H1 (cell line): ENCODE measurements at regions not wholly inside any gene's neighbourhood (a gene's known extent, or its start where the extent isn't known, plus 50 kb on each side); places are given as distances from the start of the nearest gene placed in this dataset.

Experiments
- CTCF ChIA-PET: fragments of 300-600 bp; sonication (Branson Sonifier 250); formaldehyde crosslinking; loops from one replicate; lab custom pipeline; 2021; ENCODE audit not compliant: partially characterized antibody; lab: Charles Lee
- POLR2A ChIA-PET: fragments of 300-600 bp; sonication (Branson Sonifier 250); formaldehyde crosslinking; loops from one replicate; lab custom pipeline; 2021; ENCODE audit warnings: inconsistent platforms; ENCODE audit not compliant: partially characterized antibody; lab: Charles Lee
- DNase-seq, 2 experiments: peaks; one replicate each; pipeline versions ENCODE4 v3.0.0 to v3.0.0-alpha.2; 2010 to 2022; ENCODE audit warnings: low spot score in 2 of 2, low read depth in 1 of 2, mixed read lengths in 1 of 2
- FAIRE-seq: peaks from 2 replicates; lab custom pipeline; 2011; peaks lifted over from hg19 to GRCh38; lab: Jason Lieb, UNC
- H2AFZ ChIP-seq: 2 replicates; pipeline ENCODE4 v1.8.1; 2012; ENCODE audit warnings: low read length, inconsistent platforms
- H2AK5ac ChIP-seq: 2 replicates; pipeline ENCODE4 v1.6.1; 2013; ENCODE audit warnings: low read depth, low read length
- H2BK120ac ChIP-seq: replicated peaks from 2 replicates; pipeline ENCODE3; 2013; ENCODE audit warnings: low read depth, low read length, inconsistent platforms
- H2BK12ac ChIP-seq: 2 replicates; pipeline ENCODE4 v1.6.1; 2013; ENCODE audit warnings: low read depth, low read length
- H2BK15ac ChIP-seq: 2 replicates; pipeline ENCODE4 v1.6.1; 2013; ENCODE audit warnings: low read length
- H2BK20ac ChIP-seq: 2 replicates; pipeline ENCODE4 v1.6.1; 2013; ENCODE audit warnings: low read length
- H2BK5ac ChIP-seq: 2 replicates; pipeline ENCODE4 v1.6.1; 2013; ENCODE audit warnings: low read depth, low read length
- H3K14ac ChIP-seq: 2 replicates; pipeline ENCODE4 v1.6.1; 2013; ENCODE audit warnings: inconsistent platforms; ENCODE audit not compliant: insufficient read length
- H3K18ac ChIP-seq: 2 replicates; pipeline ENCODE4 v1.6.1; 2013; ENCODE audit warnings: low read length; ENCODE audit errors: extremely low read depth
- H3K23ac ChIP-seq: 2 replicates; pipeline ENCODE4 v1.6.1; 2013; ENCODE audit warnings: inconsistent platforms; ENCODE audit not compliant: insufficient read length
- H3K23me2 ChIP-seq: 2 replicates; pipeline ENCODE4 v1.6.1; 2013; ENCODE audit warnings: low read depth, low read length
- H3K27ac ChIP-seq: 2 replicates; pipeline ENCODE4 v1.6.1; 2011; ENCODE audit warnings: low read depth, low read length, inconsistent platforms
- H3K27me3 ChIP-seq, 4 experiments: replicated peaks in 1 of 4; 1 replicate in 1 of 4; 2 replicates in 3 of 4; pipeline versions ENCODE4 v1.6.1 to v1.8.1; 2011 to 2013; ENCODE audit warnings: low read length in 3 of 4, mild to moderate bottlenecking in 3 of 4, inconsistent platforms in 2 of 4, mixed read lengths in 2 of 4, moderate library complexity in 1 of 4; ENCODE audit not compliant: control insufficient read depth in 3 of 4, insufficient read depth in 3 of 4; ENCODE audit errors: extremely low read depth in 1 of 4
- H3K36me3 ChIP-seq, 4 experiments: 2 replicates each; pipeline versions ENCODE4 v1.6.1 to v1.8.1; 2011 to 2013; ENCODE audit warnings: mild to moderate bottlenecking in 4 of 4, low read length in 3 of 4, moderate library complexity in 2 of 4, control low read depth in 1 of 4, inconsistent platforms in 1 of 4; ENCODE audit not compliant: insufficient read depth in 4 of 4, control insufficient read depth in 2 of 4
- H3K4ac ChIP-seq: replicated peaks from 2 replicates; pipeline ENCODE3; 2013; ENCODE audit warnings: low read length, low read depth, mixed read lengths, inconsistent platforms; ENCODE audit not compliant: insufficient read length
- H3K4me1 ChIP-seq, 4 experiments: replicated peaks in 1 of 4; 1 replicate in 1 of 4; 2 replicates in 3 of 4; pipeline versions ENCODE4 v1.6.1 to v1.8.1; 2011 to 2013; ENCODE audit warnings: low read length in 3 of 4, inconsistent platforms in 2 of 4, mixed read lengths in 1 of 4; ENCODE audit not compliant: insufficient read depth in 4 of 4, control insufficient read depth in 3 of 4
- H3K4me2 ChIP-seq, 2 experiments: 2 replicates each; pipeline versions ENCODE4 v1.6.1 to v1.8.1; 2011 to 2013; ENCODE audit warnings: low read depth in 2 of 2, low read length in 2 of 2, control low read depth in 1 of 2, inconsistent platforms in 1 of 2, mild to moderate bottlenecking in 1 of 2; ENCODE audit not compliant: insufficient read depth in 1 of 2
- H3K4me3 ChIP-seq, 4 experiments: fragments of 200-600, 300-600 bp in 1 of 4; sonication (generic), shearing (Covaris generic), sonication (Bioruptor Twin) in 1 of 4; 2 replicates each; pipeline versions ENCODE4 v1.5.1 to v1.8.1; 2011 to 2016; ENCODE audit warnings: low read length in 4 of 4, low read depth in 3 of 4, control low read depth in 2 of 4, inconsistent platforms in 2 of 4, mild to moderate bottlenecking in 2 of 4, mixed read lengths in 1 of 4, moderate library complexity in 1 of 4; ENCODE audit not compliant: insufficient read depth in 2 of 4; ENCODE audit errors: extremely low read depth in 1 of 4
- H3K56ac ChIP-seq: replicated peaks from 2 replicates; pipeline ENCODE3; 2013; ENCODE audit warnings: low read depth, mild to moderate bottlenecking, mixed read lengths, low read length, inconsistent platforms; ENCODE audit not compliant: insufficient read length
- H3K79me1 ChIP-seq: 2 replicates; pipeline ENCODE4 v1.6.1; 2013; ENCODE audit warnings: low read depth, low read length, control low read depth
- H3K79me2 ChIP-seq, 2 experiments: 2 replicates each; pipeline versions ENCODE4 v1.6.1 to v1.8.1; 2012 to 2013; ENCODE audit warnings: low read length in 2 of 2, mild to moderate bottlenecking in 2 of 2, inconsistent platforms in 1 of 2; ENCODE audit not compliant: insufficient read depth in 2 of 2, control insufficient read depth in 1 of 2
- H3K9ac ChIP-seq, 4 experiments: replicated peaks in 1 of 4; 1 replicate in 1 of 4; 2 replicates in 3 of 4; pipeline versions ENCODE4 v1.6.1 to v1.8.1; 2011 to 2013; ENCODE audit warnings: low read depth in 3 of 4, low read length in 3 of 4, control low read depth in 2 of 4, mild to moderate bottlenecking in 2 of 4, moderate library complexity in 2 of 4, inconsistent platforms in 1 of 4; ENCODE audit errors: extremely low read depth in 1 of 4
- H3K9me3 ChIP-seq, 2 experiments: 2 replicates each; pipeline versions ENCODE4 v1.6.1 to v1.8.1; 2012 to 2013; ENCODE audit warnings: mild to moderate bottlenecking in 2 of 2, moderate library complexity in 2 of 2, control low read depth in 1 of 2, inconsistent platforms in 1 of 2, low read depth in 1 of 2, low read length in 1 of 2, mixed read lengths in 1 of 2; ENCODE audit not compliant: insufficient read depth in 2 of 2
- H4K20me1 ChIP-seq, 2 experiments: replicated peaks in 1 of 2; 2 replicates each; pipeline versions ENCODE3 to v1.8.1; 2011 to 2013; ENCODE audit warnings: inconsistent platforms in 2 of 2, low read length in 2 of 2, mild to moderate bottlenecking in 1 of 2; ENCODE audit not compliant: insufficient read depth in 2 of 2, control insufficient read depth in 1 of 2
- H4K5ac ChIP-seq: 2 replicates; pipeline ENCODE4 v1.6.1; 2013; ENCODE audit warnings: low read length, low read depth, mixed read lengths, inconsistent platforms; ENCODE audit not compliant: insufficient read length
- H4K8ac ChIP-seq: 2 replicates; pipeline ENCODE4 v1.8.0; 2013; ENCODE audit warnings: mild to moderate bottlenecking, moderate library complexity, low read length, inconsistent platforms; ENCODE audit not compliant: insufficient read depth; ENCODE audit errors: extremely low read depth
- H4K91ac ChIP-seq: replicated peaks from 2 replicates; pipeline ENCODE3; 2013; ENCODE audit warnings: low read length, mixed read lengths, inconsistent platforms; ENCODE audit not compliant: insufficient read length
- BCL11A ChIP-seq, 2 experiments: IDR thresholded peaks; one replicate each; pipeline ENCODE4 v1.6.1; 2011; ENCODE audit warnings: low read depth in 2 of 2, low read length in 2 of 2, mild to moderate bottlenecking in 2 of 2
- CBX5 ChIP-seq: fragments of 300-800, 300-1000 bp; sonication (generic); IDR thresholded peaks from 2 replicates; pipeline ENCODE4 v1.7.1; 2016; ENCODE audit warnings: antibody characterized with exemption, low read length, low read depth
- CBX8 ChIP-seq: fragments of 300-800, 300-1000 bp; sonication (generic); IDR thresholded peaks from 2 replicates; pipeline ENCODE4 v1.7.1; 2016; ENCODE audit warnings: low read depth, low read length, borderline replicate concordance
- EZH2 ChIP-seq: fragments of 200-600 bp; sonication (generic); IDR thresholded peaks from 2 replicates; pipeline ENCODE4 v1.7.1; 2012; ENCODE audit warnings: low read depth, mild to moderate bottlenecking, moderate library complexity, low read length, inconsistent platforms; ENCODE audit not compliant: severe bottlenecking
- GABPA ChIP-seq: IDR thresholded peaks from 2 replicates; pipeline ENCODE4 v1.6.1; 2011; ENCODE audit warnings: mild to moderate bottlenecking, low read length, moderate library complexity, borderline replicate concordance; ENCODE audit not compliant: insufficient read depth
- MAFK ChIP-seq: IDR thresholded peaks from 2 replicates; pipeline ENCODE4 v1.6.1; 2012; ENCODE audit warnings: low read depth, mild to moderate bottlenecking, improper control_type of control experiment, low read length
- POLR2A ChIP-seq, 2 experiments: IDR thresholded peaks; 1 replicate in 1 of 2; 2 replicates in 1 of 2; pipeline ENCODE4 v1.6.1; 2011; ENCODE audit warnings: low read depth in 2 of 2, low read length in 2 of 2, mild to moderate bottlenecking in 2 of 2; ENCODE audit errors: control extremely low read depth in 1 of 2
- POU5F1 ChIP-seq: IDR thresholded peaks from 2 replicates; pipeline ENCODE4 v1.6.1; 2011; ENCODE audit warnings: low read depth, mild to moderate bottlenecking, low read length, moderate library complexity
- RNF2 ChIP-seq: fragments of 200-900, 300-1000 bp; sonication (generic); IDR thresholded peaks from 2 replicates; pipeline ENCODE4 v1.7.1; 2016; ENCODE audit warnings: borderline replicate concordance, low read depth, mild to moderate bottlenecking, antibody characterized with exemption, low read length; ENCODE audit not compliant: poor library complexity, severe bottlenecking; ENCODE audit errors: missing control alignments
- SIN3A ChIP-seq, 2 experiments: IDR thresholded peaks in 1 of 2; conservative IDR thresholded peaks in 1 of 2; 2 replicates each; pipeline ENCODE4 v1.6.1; 2011 to 2012; ENCODE audit warnings: low read length in 2 of 2, improper control_type of control experiment in 1 of 2, low read depth in 1 of 2, mild to moderate bottlenecking in 1 of 2
- SP2 ChIP-seq: IDR thresholded peaks from 2 replicates; pipeline ENCODE4 v1.6.1; 2012; ENCODE audit warnings: mild to moderate bottlenecking, low read length, inconsistent platforms
- TAF7 ChIP-seq: optimal IDR thresholded peaks from 2 replicates; pipeline ENCODE3; 2011; ENCODE audit warnings: low read depth, mild to moderate bottlenecking, inconsistent platforms, low read length, moderate library complexity, borderline replicate concordance
- TBP ChIP-seq: IDR thresholded peaks from 2 replicates; pipeline ENCODE4 v1.6.1; 2011; ENCODE audit warnings: low read depth, low read length, improper control_type of control experiment
- WGBS, 2 experiments: shearing (Covaris generic) in 1 of 2; methylation state at CpG; one replicate each; pipeline versions ENCODE4 v1.1.6 to v1.1.7; 2013 to 2015; ENCODE audit warnings: low lambda C conversion rate in 2 of 2, mixed read lengths in 2 of 2, inconsistent platforms in 1 of 2, low coverage in 1 of 2, missing lambda C conversion rate in 1 of 2; ENCODE audit not compliant: insufficient replicate concordance in 2 of 2, insufficient coverage in 1 of 2, insufficient read length in 1 of 2; ENCODE audit errors: extremely low coverage in 1 of 2, missing lambda C conversion rate in 1 of 2; 5-methylcytosine and 5-hydroxymethylcytosine counted together

GRCh38 chr1:188065917-188066316, 1237.2 kb downstream of the PLA2G4A start:
- no peak overlapping the region for H2BK5ac ChIP-seq
- FAIRE-seq, result no peak
- no peak overlapping the region for H3K27ac ChIP-seq
- H2BK15ac ChIP-seq, result no peak overlapping the region
- H3K4me1 ChIP-seq, result no peaks in the 10 kb centered on the region
- H4K8ac ChIP-seq, result no peak overlapping the region
- no peak overlapping the region for H2BK20ac ChIP-seq
- no peaks in the 10 kb centered on the region for H4K20me1 ChIP-seq
- no peak overlapping the region for H3K4ac ChIP-seq
- H3K4me2 ChIP-seq, result no peak overlapping the region
- H3K9me3 ChIP-seq, result 0 out of 4 replicates have a peak, but pooled peaks cover 0 to 3% of the 10 kb centered on the region in 2 experiments
- H3K79me2 ChIP-seq, result no peaks in the 10 kb centered on the region
- no peaks in the 10 kb centered on the region for H3K27me3 ChIP-seq
- H3K36me3 ChIP-seq, result no peaks in the 10 kb centered on the region
- CTCF ChIA-PET, result interaction anchor here (0.7 to 1.2 kb wide), 2 partner anchors 9 to 11 kb away, joined by 3 read pairs; no protein-coding TSS in a partner anchor
- H2AFZ ChIP-seq, result no peak overlapping the region
- H3K56ac ChIP-seq, result no peak overlapping the region
- no peak overlapping the region for H3K23ac ChIP-seq
- H3K23me2 ChIP-seq, result no peaks in the 10 kb centered on the region
- no peak overlapping the region for H2AK5ac ChIP-seq
- no peak overlapping the region for H2BK120ac ChIP-seq
- H4K91ac ChIP-seq, result no peak overlapping the region
- TF ChIP-seq MAFK, result no peak
- no peak for TF ChIP-seq POU5F1
- TF ChIP-seq CBX5, result no peak
- no peak for TF ChIP-seq TBP
- no peak for TF ChIP-seq EZH2
- TF ChIP-seq SP2, result no peak
- no peak for TF ChIP-seq TAF7
- no peak for TF ChIP-seq CBX8
- no peak for TF ChIP-seq GABPA
- no peak for TF ChIP-seq SIN3A (conservative IDR thresholded peaks at IDR 0.05 in 1 of 2, IDR thresholded peaks at IDR 0.05 in 1 of 2; ENCODE audit: low read depth in 1 of 2, low read length in 2 of 2)
- no peak for TF ChIP-seq BCL11A (IDR thresholded peaks at IDR 0.05; ENCODE audit: low read depth in 2 of 2, low read length in 2 of 2)
- no peak for TF ChIP-seq RNF2
- TF ChIP-seq POLR2A (IDR thresholded peaks at IDR 0.05; ENCODE audit: control extremely low read depth in 1 of 2, low read depth in 2 of 2, low read length in 2 of 2), result no peak
- no peak overlapping the region for H3K18ac ChIP-seq
- H3K9ac ChIP-seq, result no peak overlapping the region
- H2BK12ac ChIP-seq, result no peak overlapping the region
- no peak overlapping the region for H3K4me3 ChIP-seq
- POLR2A ChIA-PET, result no interaction called here
- no peak for DNase-seq
- no peak overlapping the region for H4K5ac ChIP-seq
- H3K14ac ChIP-seq, result no peak overlapping the region
- 89% methylated on average over 1 of the region's 1 CpG; no CpG with 5 or more reads in 1 of the 2 experiments for WGBS, 2 experiments
- no peaks in the 10 kb centered on the region for H3K79me1 ChIP-seq
